ENCODE measurements at regions not wholly inside any gene's neighbourhood (a gene's known extent, or its start where the extent isn't known, plus 50 kb on each side); places are given as distances from the start of the nearest gene placed in this dataset.

DNA sequence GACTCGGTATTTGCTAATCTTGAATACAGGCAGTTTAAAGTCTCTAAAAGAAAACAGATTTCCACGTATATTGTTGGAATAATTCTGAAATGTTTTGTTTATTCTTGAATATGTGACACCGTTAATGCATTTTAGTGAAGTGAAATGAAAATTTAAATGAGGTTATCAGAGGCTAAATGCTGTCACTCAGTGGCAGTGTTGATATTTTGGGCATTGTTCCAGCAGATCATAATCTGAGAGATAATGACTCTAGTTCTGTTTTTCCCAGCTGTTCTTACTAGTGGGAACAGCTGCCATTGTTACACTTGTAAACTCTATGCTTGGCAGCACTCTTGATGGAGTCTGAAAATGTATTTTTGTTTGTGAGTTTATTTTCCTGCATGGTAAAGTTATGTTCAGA, 365.6 kb upstream of the SLC10A2 start:
- TF ChIP-seq, protein P1, sequence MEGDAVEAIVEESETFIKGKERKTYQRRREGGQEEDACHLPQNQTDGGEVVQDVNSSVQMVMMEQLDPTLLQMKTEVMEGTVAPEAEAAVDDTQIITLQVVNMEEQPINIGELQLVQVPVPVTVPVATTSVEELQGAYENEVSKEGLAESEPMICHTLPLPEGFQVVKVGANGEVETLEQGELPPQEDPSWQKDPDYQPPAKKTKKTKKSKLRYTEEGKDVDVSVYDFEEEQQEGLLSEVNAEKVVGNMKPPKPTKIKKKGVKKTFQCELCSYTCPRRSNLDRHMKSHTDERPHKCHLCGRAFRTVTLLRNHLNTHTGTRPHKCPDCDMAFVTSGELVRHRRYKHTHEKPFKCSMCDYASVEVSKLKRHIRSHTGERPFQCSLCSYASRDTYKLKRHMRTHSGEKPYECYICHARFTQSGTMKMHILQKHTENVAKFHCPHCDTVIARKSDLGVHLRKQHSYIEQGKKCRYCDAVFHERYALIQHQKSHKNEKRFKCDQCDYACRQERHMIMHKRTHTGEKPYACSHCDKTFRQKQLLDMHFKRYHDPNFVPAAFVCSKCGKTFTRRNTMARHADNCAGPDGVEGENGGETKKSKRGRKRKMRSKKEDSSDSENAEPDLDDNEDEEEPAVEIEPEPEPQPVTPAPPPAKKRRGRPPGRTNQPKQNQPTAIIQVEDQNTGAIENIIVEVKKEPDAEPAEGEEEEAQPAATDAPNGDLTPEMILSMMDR (IDR thresholded peaks at IDR 0.05), result no peak
- Histone ChIP-seq H3K9me3 (no peaks in the 10 kb centered on the region), H3K27ac (no peak overlapping the region), H3K4me1 (ENCODE audit: control insufficient read depth in 1 of 2, insufficient read depth in 1 of 2, low read depth in 1 of 2, low read length in 1 of 2) (no peaks in the 10 kb centered on the region), H3K27me3 (no peaks in the 10 kb centered on the region), H3K36me3 (no peaks in the 10 kb centered on the region), H3K4me3 (ENCODE audit: low read depth in 1 of 2, low read length in 1 of 2) (no peak overlapping the region)

DNA sequence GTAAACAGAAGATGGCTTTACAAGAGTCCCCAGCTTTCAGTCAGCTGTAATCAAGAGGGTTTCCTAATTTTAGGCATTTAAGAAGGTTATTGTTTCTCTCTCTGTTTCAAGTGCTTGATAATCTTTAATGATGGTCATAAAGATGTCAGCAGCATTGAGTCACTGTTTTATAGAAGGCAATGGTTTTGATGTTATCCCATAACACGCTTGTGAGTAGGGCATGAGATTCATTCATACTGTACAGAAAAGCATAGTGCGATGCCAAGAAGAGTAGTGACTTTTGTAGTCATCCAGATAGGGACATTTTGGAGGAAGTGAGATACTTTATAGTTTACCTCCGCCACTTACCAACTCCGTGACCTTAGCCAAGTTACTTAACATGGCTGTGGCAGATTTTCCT, 364.2 kb upstream of the SLC10A2 start:
- Histone ChIP-seq H3K9me3 (no peaks in the 10 kb centered on the region), H3K4me1 (ENCODE audit: control insufficient read depth in 1 of 2, insufficient read depth in 1 of 2, low read depth in 1 of 2, low read length in 1 of 2) (no peaks in the 10 kb centered on the region), H3K36me3 (no peaks in the 10 kb centered on the region), H3K4me3 (ENCODE audit: low read depth in 1 of 2, low read length in 1 of 2) (no peak overlapping the region), H3K27me3 (no peaks in the 10 kb centered on the region), H3K27ac (no peak overlapping the region)
- TF ChIP-seq, protein P1 (IDR thresholded peaks at IDR 0.05), result no peak

GRCh38 chr13:103410002-103410401, 343.8 kb upstream of the SLC10A2 start:
- Histone ChIP-seq H3K4me3 (ENCODE audit: low read depth in 1 of 2, low read length in 1 of 2) (no peak overlapping the region), H3K27me3 (no peaks in the 10 kb centered on the region), H3K4me1 (ENCODE audit: control insufficient read depth in 1 of 2, insufficient read depth in 1 of 2, low read depth in 1 of 2, low read length in 1 of 2) (no peaks in the 10 kb centered on the region), H3K9me3 (no peaks in the 10 kb centered on the region), H3K27ac (no peak overlapping the region), H3K36me3 (no peaks in the 10 kb centered on the region)
- TF ChIP-seq, protein P1 (IDR thresholded peaks at IDR 0.05), result no peak

DNA sequence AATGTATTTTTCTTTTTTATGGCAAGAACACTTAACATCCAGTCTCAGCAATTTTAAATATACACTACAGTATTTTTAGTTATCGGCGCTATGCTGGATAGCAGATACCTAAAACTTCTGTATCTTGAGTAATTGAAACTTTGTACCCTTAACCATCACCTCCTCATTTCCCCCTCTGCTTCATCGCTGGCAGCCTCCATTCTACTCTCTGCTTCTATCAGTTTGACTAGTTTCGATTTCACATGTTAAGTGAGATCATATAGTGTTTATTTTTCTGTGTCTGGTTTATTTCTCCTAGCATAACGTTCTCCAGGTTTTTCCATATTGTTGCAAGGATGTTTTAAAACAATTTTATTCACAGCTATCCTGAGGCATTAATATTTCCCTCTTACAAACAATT, 340.8 kb upstream of the SLC10A2 start:
- TF ChIP-seq, protein P1 (IDR thresholded peaks at IDR 0.05), result no peak
- Histone ChIP-seq H3K9me3 (no peaks in the 10 kb centered on the region), H3K4me1 (ENCODE audit: control insufficient read depth in 1 of 2, insufficient read depth in 1 of 2, low read depth in 1 of 2, low read length in 1 of 2) (no peaks in the 10 kb centered on the region), H3K27ac (no peak overlapping the region), H3K27me3 (no peaks in the 10 kb centered on the region), H3K4me3 (ENCODE audit: low read depth in 1 of 2, low read length in 1 of 2) (no peak overlapping the region), H3K36me3 (no peaks in the 10 kb centered on the region)

DNA sequence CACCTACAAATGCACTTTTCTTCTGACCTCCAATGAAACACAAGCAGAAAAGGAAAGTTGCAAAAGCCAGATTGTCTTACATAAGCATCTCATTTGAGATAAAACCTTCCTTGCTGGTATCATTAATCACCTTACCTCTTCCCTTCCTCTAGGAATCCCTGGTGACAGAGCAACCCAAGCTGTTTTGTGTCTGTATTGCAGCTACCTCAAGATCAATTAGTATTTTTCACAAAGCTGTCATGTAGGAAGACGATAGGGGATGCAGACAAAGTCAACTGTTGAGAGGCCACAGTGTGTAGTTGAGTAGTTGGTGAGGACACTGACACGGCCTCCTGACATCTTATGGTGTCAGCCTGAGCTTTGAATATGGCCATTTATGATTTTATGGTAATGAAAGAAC, 339.1 kb upstream of the SLC10A2 start:
- no peaks in the 10 kb centered on the region for H3K36me3 ChIP-seq
- no peak overlapping the region for H3K4me3 ChIP-seq (ENCODE audit: low read depth in 1 of 2, low read length in 1 of 2)
- no peaks in the 10 kb centered on the region for H3K9me3 ChIP-seq
- H3K27me3 ChIP-seq, result no peaks in the 10 kb centered on the region
- H3K4me1 ChIP-seq (ENCODE audit: control insufficient read depth in 1 of 2, insufficient read depth in 1 of 2, low read depth in 1 of 2, low read length in 1 of 2), result no peaks in the 10 kb centered on the region
- TF ChIP-seq, protein P1 (IDR thresholded peaks at IDR 0.05), result no peak
- no peak overlapping the region for H3K27ac ChIP-seq

DNA sequence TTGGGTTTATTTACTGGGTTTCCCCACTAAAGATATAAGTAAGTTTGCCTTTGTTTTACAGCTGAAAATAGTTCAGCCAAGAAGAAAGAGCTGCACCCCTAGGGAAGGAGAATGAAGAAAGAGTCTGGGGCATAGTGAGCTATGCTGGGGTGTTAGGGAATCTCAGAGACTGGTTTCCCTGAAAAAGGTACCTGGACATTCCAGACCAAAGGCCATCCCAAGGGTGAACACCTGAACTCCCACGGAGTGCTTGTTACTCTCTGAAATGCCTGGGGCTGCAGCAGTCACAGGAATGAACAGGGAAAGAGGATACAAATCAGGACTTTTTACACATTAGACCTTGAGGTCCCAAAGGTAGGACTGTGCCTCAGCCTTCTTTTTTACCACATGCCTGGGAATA, 337.6 kb upstream of the SLC10A2 start:
- no peak overlapping the region for H3K4me3 ChIP-seq (ENCODE audit: low read depth in 1 of 2, low read length in 1 of 2)
- no peaks in the 10 kb centered on the region for H3K9me3 ChIP-seq
- H3K27ac ChIP-seq, result no peak overlapping the region
- no peaks in the 10 kb centered on the region for H3K27me3 ChIP-seq
- no peaks in the 10 kb centered on the region for H3K4me1 ChIP-seq (ENCODE audit: control insufficient read depth in 1 of 2, insufficient read depth in 1 of 2, low read depth in 1 of 2, low read length in 1 of 2)
- no peaks in the 10 kb centered on the region for H3K36me3 ChIP-seq
- TF ChIP-seq, protein P1 (IDR thresholded peaks at IDR 0.05), result no peak

Measured in neutrophil (primary cell).